GM19193 (cell line): ENCODE measurements at regions not wholly inside any gene's neighbourhood (a gene's known extent, or its start where the extent isn't known, plus 50 kb on each side); places are given as distances from the start of the nearest gene placed in this dataset.

ENCODE experiments used
- POLR2A ChIP-seq: IDR thresholded peaks from 4 replicates; pipeline ENCODE4 v1.6.1; 2011; ENCODE audit not compliant: insufficient read depth, insufficient read length; ENCODE audit errors: extremely low read depth

DNA sequence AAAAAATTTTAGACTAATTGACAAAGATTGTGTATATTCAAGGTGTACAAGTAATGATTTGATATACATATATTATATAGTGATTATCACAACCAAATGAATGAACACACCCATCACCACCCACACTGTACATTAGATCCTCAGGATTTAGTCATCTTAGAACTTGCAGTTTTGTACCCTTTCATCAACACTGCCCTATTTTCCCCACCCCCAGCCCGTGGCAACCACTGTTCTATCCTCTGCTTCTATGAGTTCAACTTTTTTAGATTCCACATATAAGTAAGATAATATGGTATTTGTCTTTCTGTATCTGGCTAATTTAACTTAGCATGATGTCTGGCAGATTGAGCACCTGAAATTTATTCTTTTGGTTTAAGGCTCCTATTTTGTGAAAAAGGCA is 173.6 kb downstream of the IER5 start:
- TF ChIP-seq POLR2A, result no peak

DNA sequence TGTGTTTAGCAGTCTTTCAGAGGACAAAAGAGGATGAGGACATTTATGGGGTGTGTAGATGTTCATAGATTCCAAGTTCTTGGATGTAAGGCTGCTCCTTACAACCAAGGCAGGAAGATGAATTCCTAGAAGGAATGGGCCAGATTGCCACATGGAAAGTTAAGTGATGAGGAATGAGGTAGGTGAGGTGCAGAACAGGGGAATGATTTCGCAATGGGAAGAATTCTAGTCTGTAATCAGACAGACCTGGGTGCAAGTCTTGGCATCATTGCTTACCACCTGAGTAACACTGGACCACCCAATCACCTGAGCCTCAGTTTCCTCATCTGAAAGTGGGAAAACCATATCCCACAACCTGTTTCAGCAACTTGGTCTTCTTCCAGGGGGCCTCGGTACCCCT is 174.9 kb downstream of the IER5 start:
- TF ChIP-seq POLR2A, result no peak

GRCh38 chr1:181264821-181265220 is 176.3 kb downstream of the IER5 start:
- no peak for TF ChIP-seq POLR2A

GRCh38 chr1:181284978-181285377 is 196.5 kb downstream of the IER5 start:
- no peak for TF ChIP-seq POLR2A

DNA sequence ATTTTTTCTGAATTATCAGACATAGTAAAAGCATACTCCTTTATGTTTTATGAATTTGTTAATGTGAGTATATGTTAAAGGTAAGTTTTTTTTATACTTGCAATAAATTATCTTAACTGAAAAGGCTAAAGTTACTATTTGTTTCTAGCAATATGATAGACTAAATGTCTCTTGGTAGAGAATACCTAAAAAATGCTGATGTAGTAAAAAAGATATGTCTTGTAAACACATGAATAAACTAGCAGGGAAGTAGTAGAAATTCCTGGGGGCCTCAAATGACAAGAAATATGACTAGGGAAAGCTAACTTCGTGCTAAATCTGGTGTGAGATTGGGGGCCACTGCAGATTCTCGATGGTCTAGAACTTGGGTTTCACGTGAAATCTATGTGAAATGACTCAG is 188.1 kb upstream of the CACNA1E start:
- no peak for TF ChIP-seq POLR2A

- no peak for TF ChIP-seq POLR2A
Measured at GRCh38 chr1:181296180-181296579, 187.1 kb upstream of the CACNA1E start.

- TF ChIP-seq POLR2A, result no peak
Measured at GRCh38 chr1:181308098-181308497, 175.2 kb upstream of the CACNA1E start.

GRCh38 chr1:181310560-181310959 is 172.8 kb upstream of the CACNA1E start:
- no peak for TF ChIP-seq POLR2A

- TF ChIP-seq POLR2A, result no peak
Measured at GRCh38 chr1:181312946-181313345, 170.4 kb upstream of the CACNA1E start.

DNA sequence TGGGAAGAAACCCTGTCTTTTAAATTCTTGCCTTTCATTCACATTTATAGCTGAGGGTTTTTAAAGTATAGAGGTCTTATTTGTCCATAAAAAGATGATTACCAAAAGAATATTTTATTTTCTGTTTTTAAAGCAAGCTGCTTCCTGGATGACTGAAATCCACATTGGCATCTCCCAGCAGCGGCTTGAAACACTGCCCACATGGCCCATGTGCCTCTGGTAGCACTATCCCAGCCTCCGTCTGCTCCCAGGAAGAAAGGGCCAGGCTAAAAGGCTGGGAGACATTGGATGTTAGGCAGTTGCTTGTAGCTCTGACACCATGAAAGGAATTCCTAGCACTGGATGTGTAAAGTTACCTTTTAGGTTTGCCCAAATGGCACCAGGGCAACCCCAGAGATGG is 169.9 kb upstream of the CACNA1E start:
- no peak for TF ChIP-seq POLR2A

DNA sequence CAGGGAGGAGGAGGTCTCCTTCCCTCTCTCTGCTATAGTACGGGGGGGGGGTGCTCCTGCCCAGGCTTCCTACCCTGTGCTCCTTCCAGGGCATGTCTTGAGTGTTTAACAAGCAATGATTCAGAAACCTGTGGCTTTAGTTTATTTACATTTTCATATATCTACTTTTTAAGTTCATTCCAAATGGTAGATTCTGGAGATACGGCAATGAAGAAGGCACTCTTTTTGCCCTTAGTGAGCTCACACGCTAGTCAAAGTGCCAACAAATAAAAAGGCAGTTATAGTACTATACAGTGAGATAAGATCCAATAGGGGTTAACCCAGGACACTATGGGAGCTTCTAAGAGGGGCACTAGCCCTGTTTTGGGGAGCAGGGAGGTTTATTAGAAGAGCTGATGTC is 169.3 kb upstream of the CACNA1E start:
- TF ChIP-seq POLR2A, result no peak

GRCh38 chr1:181314959-181315358 is 168.4 kb upstream of the CACNA1E start:
- no peak for TF ChIP-seq POLR2A

GRCh38 chr1:181317261-181317930 is 165.9 kb upstream of the CACNA1E start:
- no peak for TF ChIP-seq POLR2A

DNA sequence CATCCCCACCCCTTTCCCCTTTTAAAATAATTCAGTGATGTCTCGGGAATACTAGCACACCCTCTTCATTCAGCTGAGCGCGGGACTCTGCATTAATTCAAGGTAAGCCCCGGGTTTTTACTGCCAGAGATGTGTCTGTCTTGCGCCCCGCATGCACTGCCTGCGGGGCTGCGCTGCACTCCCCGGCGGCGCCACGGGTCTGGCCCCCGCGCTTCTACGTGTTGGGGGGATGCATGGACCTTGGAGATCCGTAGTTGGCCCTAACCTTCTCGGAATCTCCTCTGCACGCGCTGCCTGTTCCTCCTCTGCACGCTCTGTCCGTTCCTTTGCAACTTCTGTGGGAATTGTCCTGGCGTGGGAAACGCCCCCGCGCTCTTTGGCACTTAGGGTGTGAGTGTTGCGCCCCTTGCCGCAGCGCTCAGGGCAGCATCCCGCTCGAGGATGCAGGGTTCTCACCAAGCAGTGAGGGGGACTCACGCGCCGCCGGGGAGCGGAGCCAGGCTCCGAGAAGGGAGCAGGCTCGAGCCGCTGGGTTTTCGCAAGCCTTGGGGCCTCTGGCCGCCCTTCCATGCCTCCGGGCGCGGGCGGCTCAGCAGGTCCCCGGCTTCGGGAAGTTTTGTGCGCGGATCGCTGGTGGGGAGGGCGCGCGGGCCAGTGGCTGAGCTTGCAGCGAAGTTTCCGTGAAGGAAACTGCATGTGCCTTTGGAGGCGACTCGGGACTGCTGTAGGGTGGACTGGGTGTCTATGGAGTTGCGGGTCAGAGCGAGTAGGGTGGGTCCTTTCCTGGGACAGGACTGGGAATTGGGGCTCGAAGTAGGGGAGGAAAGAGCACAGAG is 165.1 kb upstream of the CACNA1E start:
- no peak for TF ChIP-seq POLR2A

DNA sequence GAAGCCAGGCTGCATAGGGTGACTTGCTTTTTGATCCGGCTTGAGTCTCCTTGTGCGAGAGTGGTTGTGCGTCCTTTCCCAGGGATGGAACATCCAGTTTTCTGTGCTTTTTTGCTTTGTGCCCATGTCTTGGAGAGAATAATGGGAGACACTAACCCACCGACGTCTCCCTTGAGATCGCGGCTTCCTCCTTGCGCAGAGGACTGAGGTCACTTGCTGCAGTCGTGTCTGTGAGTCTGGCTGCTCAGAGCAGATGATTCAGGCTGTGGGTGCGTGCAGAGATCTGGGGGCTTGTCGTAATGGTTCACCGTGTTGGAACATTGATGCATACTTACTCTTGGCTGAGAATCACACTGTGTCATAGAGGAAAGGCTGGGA is 164.5 kb upstream of the CACNA1E start:
- no peak for TF ChIP-seq POLR2A

DNA sequence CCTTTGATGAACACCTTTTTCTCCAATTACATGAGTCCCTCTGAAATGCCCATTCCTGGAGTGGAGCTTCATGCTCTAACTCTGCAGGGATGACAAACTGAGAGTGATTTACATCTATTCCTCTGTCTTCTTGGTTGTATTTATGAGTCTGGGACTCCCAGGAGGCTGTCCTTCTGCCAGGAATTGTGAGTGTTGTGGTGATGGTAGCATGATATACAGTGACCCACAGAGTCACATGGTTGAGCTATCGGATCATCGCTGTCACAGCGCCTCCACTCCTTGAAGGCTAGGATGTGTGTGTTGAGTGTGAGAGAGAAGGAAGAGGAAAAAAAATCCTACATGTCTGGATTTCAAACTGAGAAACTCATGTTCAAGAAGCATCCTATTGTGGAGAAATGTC is 163.4 kb upstream of the CACNA1E start:
- no peak for TF ChIP-seq POLR2A
